ENCODE measurements at regions not wholly inside any gene's neighbourhood (a gene's known extent, or its start where the extent isn't known, plus 50 kb on each side); places are given as distances from the start of the nearest gene placed in this dataset.

DNA sequence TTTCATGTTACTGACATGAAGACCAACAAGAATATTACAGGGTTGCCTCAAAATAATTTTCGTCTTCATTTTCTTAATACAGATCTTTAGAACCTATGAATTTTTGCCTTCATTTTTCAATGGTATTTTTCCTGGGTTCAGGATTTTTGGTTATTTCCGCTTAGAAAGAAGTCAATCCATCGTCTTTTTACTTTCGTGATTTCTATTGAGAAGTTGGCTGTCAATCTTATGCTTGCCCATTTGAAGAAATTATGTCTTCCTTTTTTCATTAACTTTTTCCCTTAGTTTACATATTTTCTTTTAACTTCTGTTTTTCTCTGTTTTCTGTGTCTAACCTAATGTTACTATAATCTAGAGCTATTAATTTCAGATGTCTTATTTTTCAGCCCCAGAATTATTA lies 868.9 kb upstream of the SLC10A2 start:
- TF ChIP-seq POLR2AphosphoS5 (IDR thresholded peaks at IDR 0.05; ENCODE audit: low read depth, low read length) (no peak), POLR2A (IDR thresholded peaks at IDR 0.05; ENCODE audit: low read depth, low read length) (no peak)

Data from GM12892 (cell line).